IPS-18a (cell line): ENCODE measurements at regions not wholly inside any gene's neighbourhood (a gene's known extent, or its start where the extent isn't known, plus 50 kb on each side); places are given as distances from the start of the nearest gene placed in this dataset.

Experiments used
- H3K27ac ChIP-seq: one replicate; pipeline ENCODE4 v1.5.1; 2013; ENCODE audit warnings: low read length
- H3K27me3 ChIP-seq: one replicate; pipeline ENCODE4 v1.6.1; 2013; ENCODE audit warnings: mild to moderate bottlenecking, low read length; ENCODE audit not compliant: control insufficient read depth, insufficient read depth
- H3K36me3 ChIP-seq: one replicate; pipeline ENCODE4 v1.6.1; 2013; ENCODE audit warnings: low read depth, low read length; ENCODE audit not compliant: control insufficient read depth
- H3K4me1 ChIP-seq: one replicate; pipeline ENCODE4 v1.6.1; 2013; ENCODE audit warnings: low read depth, low read length; ENCODE audit not compliant: control insufficient read depth
- H3K4me3 ChIP-seq: one replicate; pipeline ENCODE4 v1.5.1; 2013; ENCODE audit warnings: low read length
- H3K9ac ChIP-seq: one replicate; pipeline ENCODE4 v1.6.1; 2013; ENCODE audit warnings: mild to moderate bottlenecking, low read length, moderate library complexity
- H3K9me3 ChIP-seq: one replicate; pipeline ENCODE4 v1.6.1; 2013; ENCODE audit warnings: low read depth, low read length; ENCODE audit not compliant: control insufficient read depth

DNA sequence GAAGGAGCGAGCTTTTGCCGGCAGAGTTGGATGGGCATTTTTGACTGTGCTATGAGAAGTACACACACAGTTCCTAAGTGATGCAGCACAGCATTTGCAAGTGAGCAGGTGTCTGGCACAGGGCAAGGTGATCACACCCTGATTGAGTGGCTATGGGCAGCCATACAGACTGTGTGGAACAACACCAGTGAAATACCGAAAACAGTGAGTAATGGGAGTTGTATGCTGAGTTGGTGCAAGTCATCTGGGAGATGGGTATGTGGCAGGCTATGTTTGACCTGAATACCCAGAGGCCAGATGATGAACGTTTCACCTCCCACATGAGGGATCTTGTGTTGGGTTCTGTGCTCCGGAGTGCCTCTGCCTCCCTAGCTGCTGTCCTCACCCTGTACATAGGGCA, 53.5 kb upstream of the TIPARP start:
- H3K27me3 ChIP-seq = no peaks in the 10 kb centered on the region
- no peak overlapping the region for H3K4me3 ChIP-seq
- no peaks in the 10 kb centered on the region for H3K4me1 ChIP-seq
- H3K27ac ChIP-seq = no peak overlapping the region
- H3K36me3 ChIP-seq = no peaks in the 10 kb centered on the region
- no peaks in the 10 kb centered on the region for H3K9me3 ChIP-seq
- H3K9ac ChIP-seq = no peak overlapping the region

- Histone ChIP-seq H3K36me3 (no peaks in the 10 kb centered on the region), H3K4me3 (no peak overlapping the region), H3K9me3 (no peaks in the 10 kb centered on the region), H3K9ac (no peak overlapping the region), H3K27me3 (no peaks in the 10 kb centered on the region), H3K27ac (no peak overlapping the region), H3K4me1 (no peaks in the 10 kb centered on the region)
Measured at GRCh38 chr3:156620260-156620659, 54.1 kb upstream of the TIPARP start.

DNA sequence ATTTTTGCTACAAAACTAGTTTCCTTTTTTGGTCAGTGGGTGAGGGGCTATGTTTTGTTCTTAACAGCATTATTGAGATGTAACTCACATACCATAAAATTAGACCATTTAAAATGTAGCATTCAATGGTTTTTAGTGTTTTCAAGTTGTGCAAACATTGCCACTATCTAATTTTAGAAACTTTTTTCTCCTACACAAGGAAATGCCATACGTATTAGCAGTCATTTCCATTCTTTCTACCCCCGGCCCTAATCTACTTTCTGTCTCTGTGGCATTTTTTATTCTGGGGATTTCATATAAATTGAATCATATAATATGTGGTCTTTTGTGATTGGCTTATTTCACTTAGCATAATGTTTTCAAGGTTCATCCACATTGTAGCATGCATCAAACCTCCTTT, 55.0 kb upstream of the TIPARP start:
- H3K4me3 ChIP-seq = no peak overlapping the region
- no peak overlapping the region for H3K27ac ChIP-seq
- no peaks in the 10 kb centered on the region for H3K9me3 ChIP-seq
- no peaks in the 10 kb centered on the region for H3K4me1 ChIP-seq
- no peak overlapping the region for H3K9ac ChIP-seq
- no peaks in the 10 kb centered on the region for H3K36me3 ChIP-seq
- H3K27me3 ChIP-seq = no peaks in the 10 kb centered on the region

DNA sequence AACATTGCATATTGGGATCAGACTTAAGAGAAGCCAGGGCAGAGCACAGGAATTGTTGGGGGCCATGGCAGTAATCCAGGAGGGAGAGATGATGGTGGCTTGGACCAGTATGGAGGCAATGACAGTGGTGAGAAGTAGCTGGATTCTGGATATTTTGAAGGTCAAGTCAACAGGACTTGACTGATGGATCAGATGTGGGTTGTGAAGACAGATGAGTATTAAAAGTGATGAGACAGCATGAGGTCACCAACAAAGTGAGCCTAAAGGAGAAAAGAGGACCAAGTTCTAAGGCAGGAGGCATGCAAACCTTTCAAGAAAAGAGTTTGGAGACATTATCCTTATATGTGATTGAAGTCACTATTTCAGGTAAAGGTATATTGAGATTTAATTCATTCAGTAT, 56.6 kb upstream of the TIPARP start:
- no peaks in the 10 kb centered on the region for H3K36me3 ChIP-seq
- no peak overlapping the region for H3K4me3 ChIP-seq
- no peak overlapping the region for H3K27ac ChIP-seq
- no peaks in the 10 kb centered on the region for H3K9me3 ChIP-seq
- no peak overlapping the region for H3K9ac ChIP-seq
- no peaks in the 10 kb centered on the region for H3K27me3 ChIP-seq
- no peaks in the 10 kb centered on the region for H3K4me1 ChIP-seq

DNA sequence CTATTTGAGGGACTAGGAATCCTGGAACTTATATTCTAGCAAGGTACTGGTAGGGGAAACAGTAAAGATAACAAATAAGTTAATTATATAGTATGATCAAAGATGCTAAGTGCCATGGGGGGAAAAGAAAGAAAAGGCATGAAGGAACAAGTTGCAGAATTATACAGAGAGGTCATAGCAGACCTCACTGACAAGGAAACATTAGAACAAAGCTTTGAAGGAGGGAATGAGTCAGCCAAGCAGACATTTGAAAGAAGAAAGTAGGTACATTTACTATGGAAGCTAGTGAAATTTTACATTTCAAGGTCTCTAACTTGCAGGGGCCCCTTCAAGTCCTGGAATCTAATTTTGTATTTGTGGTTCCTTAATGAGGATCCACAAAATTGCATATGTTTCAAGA, 57.2 kb upstream of the TIPARP start:
- Histone ChIP-seq H3K27me3 (no peaks in the 10 kb centered on the region), H3K27ac (no peak overlapping the region), H3K9ac (no peak overlapping the region), H3K9me3 (no peaks in the 10 kb centered on the region), H3K36me3 (no peaks in the 10 kb centered on the region), H3K4me1 (no peaks in the 10 kb centered on the region), H3K4me3 (no peak overlapping the region)

DNA sequence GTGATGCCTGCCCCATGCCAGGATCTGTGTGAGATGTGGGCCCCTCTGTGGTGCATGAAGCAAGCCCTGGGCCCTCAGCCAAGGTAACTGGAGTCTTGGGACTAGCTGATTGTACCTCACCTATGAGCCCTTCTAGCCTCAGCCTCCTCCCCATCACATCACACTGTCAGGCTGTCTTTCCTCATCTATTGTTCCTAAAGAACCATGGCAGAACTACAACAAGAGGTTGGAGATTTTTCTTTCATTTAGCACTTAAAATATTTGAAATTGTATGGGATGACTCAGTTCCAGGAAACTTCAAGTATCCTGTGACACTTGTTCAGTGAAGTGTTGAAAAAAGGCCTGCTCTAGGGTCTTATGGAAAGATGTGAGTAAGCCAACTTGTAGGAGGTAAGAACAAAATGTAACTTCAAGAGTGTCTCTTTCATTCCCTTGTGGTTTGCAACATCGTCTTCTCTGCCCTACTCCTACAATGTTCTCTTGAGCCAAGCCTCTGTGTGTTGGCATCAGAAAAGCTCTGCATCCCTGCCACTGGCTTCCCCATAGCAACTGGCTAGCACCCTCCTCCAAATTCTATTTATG, 58.7 kb upstream of the TIPARP start:
- no peak overlapping the region for H3K27ac ChIP-seq

DNA sequence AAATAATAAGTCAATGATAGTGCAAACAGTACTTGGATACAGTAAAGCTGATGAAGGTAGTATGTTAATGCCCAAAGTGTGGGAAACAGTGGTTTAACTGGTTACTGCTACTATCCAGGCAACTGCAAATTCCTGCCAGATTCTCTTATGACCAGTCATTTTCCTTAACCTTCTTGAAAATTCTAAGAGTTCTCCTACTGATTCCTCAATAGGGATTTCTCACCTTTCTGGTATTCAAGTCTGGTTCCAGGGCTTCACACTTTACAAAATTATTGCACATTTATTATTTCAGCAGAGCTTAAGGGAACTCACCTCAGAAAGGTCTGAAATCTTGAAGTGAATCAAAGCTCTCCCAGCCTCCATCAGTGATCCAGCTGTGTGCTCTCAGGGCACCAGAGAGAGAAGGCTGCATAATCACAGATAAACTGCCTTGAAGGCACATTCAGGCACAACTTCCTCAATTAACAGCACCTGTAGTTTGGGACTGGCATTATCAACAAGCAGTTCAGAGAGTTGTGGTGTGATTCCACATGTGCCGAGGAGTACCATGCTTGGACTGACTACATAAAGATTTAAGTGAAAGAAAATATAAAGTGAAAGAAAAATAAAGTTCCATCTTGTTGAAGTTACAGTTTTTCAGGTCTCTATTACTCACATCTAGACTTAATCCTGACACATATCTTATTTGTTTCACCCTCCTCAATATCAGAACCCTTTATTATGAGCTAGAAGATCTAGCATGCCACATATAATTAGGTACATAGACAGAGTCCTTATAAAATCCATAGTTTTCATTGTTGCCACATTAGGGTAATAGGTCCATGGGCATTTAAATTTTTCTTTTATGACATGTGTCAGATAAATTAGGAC, 59.5 kb upstream of the TIPARP start:
- H3K9ac ChIP-seq = no peak overlapping the region
- H3K27me3 ChIP-seq = no peaks in the 10 kb centered on the region
- H3K27ac ChIP-seq = no peak overlapping the region
- no peaks in the 10 kb centered on the region for H3K4me1 ChIP-seq
- no peaks in the 10 kb centered on the region for H3K9me3 ChIP-seq
- no peak overlapping the region for H3K4me3 ChIP-seq
- H3K36me3 ChIP-seq = no peaks in the 10 kb centered on the region

More for the DNA sequence above, 58.7 kb upstream of the TIPARP start:
- Histone ChIP-seq H3K9me3 (no peaks in the 10 kb centered on the region), H3K27me3 (no peaks in the 10 kb centered on the region), H3K36me3 (no peaks in the 10 kb centered on the region), H3K4me1 (no peaks in the 10 kb centered on the region), H3K4me3 (no peak overlapping the region), H3K9ac (no peak overlapping the region)

DNA sequence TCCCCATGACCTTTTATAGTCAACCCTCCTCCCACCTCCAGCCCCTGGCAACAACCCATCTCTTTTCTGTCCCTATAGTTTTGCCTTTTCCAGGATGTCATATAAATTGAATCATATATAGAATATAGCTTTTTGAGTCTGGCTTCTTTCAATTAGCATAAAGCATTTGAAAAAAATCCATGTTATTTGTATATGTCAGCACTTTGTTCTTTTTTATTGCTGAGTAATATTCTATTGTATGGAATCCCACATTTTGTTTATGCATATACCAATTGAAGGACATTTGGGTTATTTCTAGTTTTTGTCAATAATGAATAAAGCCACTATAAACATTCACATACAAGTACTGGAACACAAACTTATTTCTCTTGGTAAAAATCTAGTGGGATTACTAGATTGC, 58.0 kb upstream of the SSR3 start:
- no peaks in the 10 kb centered on the region for H3K27me3 ChIP-seq
- H3K4me1 ChIP-seq = no peaks in the 10 kb centered on the region
- H3K4me3 ChIP-seq = no peak overlapping the region
- no peak overlapping the region for H3K27ac ChIP-seq
- H3K9me3 ChIP-seq = no peaks in the 10 kb centered on the region
- H3K9ac ChIP-seq = no peak overlapping the region
- H3K36me3 ChIP-seq = no peaks in the 10 kb centered on the region

- no peak overlapping the region for H3K27ac ChIP-seq
- no peaks in the 10 kb centered on the region for H3K9me3 ChIP-seq
- no peaks in the 10 kb centered on the region for H3K36me3 ChIP-seq
- H3K9ac ChIP-seq = no peak overlapping the region
- H3K27me3 ChIP-seq = peaks cover 5% of the 10 kb centered on the region
- H3K4me3 ChIP-seq = no peak overlapping the region
- H3K4me1 ChIP-seq = no peaks in the 10 kb centered on the region
Measured at GRCh38 chr3:156611870-156612494, 57.1 kb upstream of the SSR3 start.

GRCh38 chr3:156610154-156610553, 55.2 kb upstream of the SSR3 start:
- H3K4me1 ChIP-seq = peaks cover 6% of the 10 kb centered on the region

GRCh38 chr3:156609546-156609945, 54.6 kb upstream of the SSR3 start:
- Histone ChIP-seq H3K4me3 (no peak overlapping the region), H3K9me3 (no peaks in the 10 kb centered on the region), H3K27me3 (peaks cover 19% of the 10 kb centered on the region), H3K9ac (no peak overlapping the region), H3K36me3 (no peaks in the 10 kb centered on the region), H3K4me1 (peaks cover 7% of the 10 kb centered on the region), H3K27ac (no peak overlapping the region)

More at GRCh38 chr3:156610154-156610553, 55.2 kb upstream of the SSR3 start:
- peaks cover 17% of the 10 kb centered on the region for H3K27me3 ChIP-seq
- H3K27ac ChIP-seq = no peak overlapping the region
- no peak overlapping the region for H3K4me3 ChIP-seq
- no peaks in the 10 kb centered on the region for H3K9me3 ChIP-seq
- H3K9ac ChIP-seq = no peak overlapping the region
- no peaks in the 10 kb centered on the region for H3K36me3 ChIP-seq
